ENCODE measurements at regions not wholly inside any gene's neighbourhood (a gene's known extent, or its start where the extent isn't known, plus 50 kb on each side); places are given as distances from the start of the nearest gene placed in this dataset.

DNA sequence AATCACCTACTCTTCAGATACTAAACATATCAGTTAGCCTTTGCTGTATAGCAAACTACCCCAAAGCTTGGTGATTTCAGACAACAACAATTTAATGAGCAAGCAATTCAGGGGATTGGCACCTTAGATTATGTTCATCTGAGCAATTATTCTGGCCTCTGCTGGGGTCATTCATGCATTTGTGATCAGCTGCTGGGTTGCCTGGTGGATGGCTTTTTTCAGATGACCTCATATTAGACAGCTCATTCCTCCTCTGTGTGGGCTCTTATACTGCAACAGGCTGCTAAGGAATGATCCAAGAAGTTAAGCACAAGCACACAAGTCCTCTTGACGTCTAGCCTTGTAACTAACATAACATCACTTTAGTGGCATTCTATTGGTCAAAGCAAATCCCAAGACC, 153.0 kb upstream of the PPP1R2C start:
- DNase-seq = no peak
- no peaks in the 10 kb centered on the region for H3K36me3 ChIP-seq
- ATAC-seq (ENCODE audit: low FRiP score in 2 of 2) = no peak
- no peaks in the 10 kb centered on the region for H3K4me1 ChIP-seq
- 61 to 86% methylated on average over 1 of the region's 1 CpG for WGBS, 2 donors
- H3K27me3 ChIP-seq = no peaks in the 10 kb centered on the region
- no peak for TF ChIP-seq POLR2A (IDR thresholded peaks at IDR 0.05)
- TF ChIP-seq, protein P1, sequence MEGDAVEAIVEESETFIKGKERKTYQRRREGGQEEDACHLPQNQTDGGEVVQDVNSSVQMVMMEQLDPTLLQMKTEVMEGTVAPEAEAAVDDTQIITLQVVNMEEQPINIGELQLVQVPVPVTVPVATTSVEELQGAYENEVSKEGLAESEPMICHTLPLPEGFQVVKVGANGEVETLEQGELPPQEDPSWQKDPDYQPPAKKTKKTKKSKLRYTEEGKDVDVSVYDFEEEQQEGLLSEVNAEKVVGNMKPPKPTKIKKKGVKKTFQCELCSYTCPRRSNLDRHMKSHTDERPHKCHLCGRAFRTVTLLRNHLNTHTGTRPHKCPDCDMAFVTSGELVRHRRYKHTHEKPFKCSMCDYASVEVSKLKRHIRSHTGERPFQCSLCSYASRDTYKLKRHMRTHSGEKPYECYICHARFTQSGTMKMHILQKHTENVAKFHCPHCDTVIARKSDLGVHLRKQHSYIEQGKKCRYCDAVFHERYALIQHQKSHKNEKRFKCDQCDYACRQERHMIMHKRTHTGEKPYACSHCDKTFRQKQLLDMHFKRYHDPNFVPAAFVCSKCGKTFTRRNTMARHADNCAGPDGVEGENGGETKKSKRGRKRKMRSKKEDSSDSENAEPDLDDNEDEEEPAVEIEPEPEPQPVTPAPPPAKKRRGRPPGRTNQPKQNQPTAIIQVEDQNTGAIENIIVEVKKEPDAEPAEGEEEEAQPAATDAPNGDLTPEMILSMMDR (IDR thresholded peaks at IDR 0.05) = no peak
- TF ChIP-seq EP300 (IDR thresholded peaks at IDR 0.05) = no peak
- TF ChIP-seq POLR2AphosphoS5 (IDR thresholded peaks at IDR 0.05) = no peak
- H3K27ac ChIP-seq = no peak overlapping the region
- no peaks in the 10 kb centered on the region for H3K9me3 ChIP-seq
- no peak overlapping the region for H3K4me3 ChIP-seq

DNA sequence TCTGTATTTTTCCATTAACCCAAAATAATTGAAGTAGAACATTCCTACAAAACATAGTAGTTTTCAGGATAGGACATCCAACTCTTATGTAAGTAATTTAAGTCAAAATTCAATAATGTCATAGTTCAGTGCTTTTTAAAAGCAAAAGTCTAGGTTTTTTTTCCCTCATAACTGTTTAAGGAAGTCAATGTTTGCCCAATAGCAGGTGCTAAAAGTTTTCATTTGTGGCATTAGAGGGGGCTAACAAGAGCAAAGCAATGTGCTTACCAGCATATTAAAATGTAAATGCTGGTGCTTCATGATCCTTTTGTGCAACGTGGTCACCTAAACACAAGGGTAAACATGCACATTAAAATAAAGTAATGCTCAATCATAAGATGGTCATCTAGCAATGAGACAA, 155.2 kb upstream of the PPP1R2C start:
- no peaks in the 10 kb centered on the region for H3K36me3 ChIP-seq
- DNase-seq = no peak
- no peaks in the 10 kb centered on the region for H3K27me3 ChIP-seq
- WGBS, 2 donors = 50% methylated on average over 1 of the region's 1 CpG
- no peaks in the 10 kb centered on the region for H3K9me3 ChIP-seq
- H3K4me1 ChIP-seq = no peaks in the 10 kb centered on the region
- H3K27ac ChIP-seq = no peak overlapping the region
- H3K4me3 ChIP-seq = no peak overlapping the region
- no peak for ATAC-seq (ENCODE audit: low FRiP score in 2 of 2)
- TF ChIP-seq, protein P1 (IDR thresholded peaks at IDR 0.05) = no peak
- TF ChIP-seq EP300 (IDR thresholded peaks at IDR 0.05) (no peak), POLR2A (IDR thresholded peaks at IDR 0.05) (no peak), POLR2AphosphoS5 (IDR thresholded peaks at IDR 0.05) (no peak)

GRCh38 chrX:42934020-42934726, 156.2 kb upstream of the PPP1R2C start:
- ATAC-seq (ENCODE audit: low FRiP score in 2 of 2) = no peak
- no peak overlapping the region for H3K27ac ChIP-seq
- no peak overlapping the region for H3K4me3 ChIP-seq
- H3K36me3 ChIP-seq = no peaks in the 10 kb centered on the region
- peaks cover 0 to 4% (median 0%) of the 10 kb centered on the region in 4 donors for H3K9me3 ChIP-seq
- H3K4me1 ChIP-seq = no peaks in the 10 kb centered on the region
- DNase-seq = peak in 1 of 2 donors; percentile 23
- H3K27me3 ChIP-seq = no peaks in the 10 kb centered on the region
- TF ChIP-seq EP300 (IDR thresholded peaks at IDR 0.05) = no peak
- TF ChIP-seq, protein P1 (IDR thresholded peaks at IDR 0.05) = no peak
- no peak for TF ChIP-seq POLR2AphosphoS5 (IDR thresholded peaks at IDR 0.05)
- WGBS, 2 donors = 11 to 28% methylated on average over 3 to 5 of the region's 5 CpGs

DNA sequence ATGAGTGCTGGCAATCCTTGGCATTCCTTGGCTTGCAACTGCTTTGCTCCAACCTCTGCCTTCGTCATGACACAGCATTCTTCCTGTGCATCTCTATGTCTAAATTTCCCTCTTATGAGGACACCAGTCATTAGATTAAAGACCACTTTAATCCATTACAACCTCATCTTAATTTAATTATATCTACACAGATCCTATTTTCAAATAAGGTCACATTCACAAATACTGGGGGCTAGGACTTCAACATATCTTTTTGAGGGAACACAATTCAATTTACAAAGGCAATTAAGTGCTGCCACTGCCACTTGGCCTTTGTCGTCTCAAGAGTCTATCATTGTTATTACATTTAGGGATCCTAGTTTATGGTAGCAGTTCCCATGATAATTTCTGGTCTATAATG, 163.7 kb upstream of the PPP1R2C start:
- no peak for DNase-seq
- Histone ChIP-seq H3K36me3 (no peaks in the 10 kb centered on the region), H3K27me3 (no peaks in the 10 kb centered on the region), H3K9me3 (peaks cover 0 to 4% (median 0%) of the 10 kb centered on the region in 4 donors), H3K27ac (no peak overlapping the region), H3K4me3 (no peak overlapping the region), H3K4me1 (no peaks in the 10 kb centered on the region)
- ATAC-seq (ENCODE audit: low FRiP score in 2 of 2) = no peak
- 92% methylated on average over 2 of the region's 2 CpGs for WGBS, 2 donors
- TF ChIP-seq EP300 (IDR thresholded peaks at IDR 0.05) (no peak), POLR2A (IDR thresholded peaks at IDR 0.05) (no peak), POLR2AphosphoS5 (IDR thresholded peaks at IDR 0.05) (no peak)
- TF ChIP-seq, protein P1 (IDR thresholded peaks at IDR 0.05) = no peak
